ENCODE measurements at regions not wholly inside any gene's neighbourhood (a gene's known extent, or its start where the extent isn't known, plus 50 kb on each side); places are given as distances from the start of the nearest gene placed in this dataset.

- no peak for TF ChIP-seq EZH2 (IDR thresholded peaks at IDR 0.05)
- TF ChIP-seq CTCF (IDR thresholded peaks at IDR 0.05 in 2 of 3, conservative IDR thresholded peaks at IDR 0.05 in 1 of 3; ENCODE audit: borderline replicate concordance in 1 of 3, insufficient read depth in 1 of 3, low read depth in 2 of 3, low read length in 2 of 3) = no peak
- TF ChIP-seq POLR2AphosphoS5 (IDR thresholded peaks at IDR 0.05; ENCODE audit: low read depth, low read length) = no peak
These were observed 492.0 kb upstream of the KIF2B start for GRCh38 chr17:53330756-53331155.

Measured in HCT116 (cell line).